Loucy (cell line): ENCODE measurements at regions not wholly inside any gene's neighbourhood (a gene's known extent, or its start where the extent isn't known, plus 50 kb on each side); places are given as distances from the start of the nearest gene placed in this dataset.

Experiments used
- EZH2phosphoT487 ChIP-seq: fragments of 200-600 bp; IDR thresholded peaks from 2 replicates; pipeline ENCODE4 v1.6.1; 2018; ENCODE audit warnings: antibody characterized with exemption, mild to moderate bottlenecking, moderate library complexity, borderline replicate concordance
- TF ChIP-seq, protein P1 (sequence below): fragments of 200-600 bp; sonication (generic); conservative IDR thresholded peaks from 2 replicates; pipeline ENCODE4 v1.5.1; 2014; ENCODE audit warnings: mild to moderate bottlenecking, antibody characterized with exemption, low read length

DNA sequence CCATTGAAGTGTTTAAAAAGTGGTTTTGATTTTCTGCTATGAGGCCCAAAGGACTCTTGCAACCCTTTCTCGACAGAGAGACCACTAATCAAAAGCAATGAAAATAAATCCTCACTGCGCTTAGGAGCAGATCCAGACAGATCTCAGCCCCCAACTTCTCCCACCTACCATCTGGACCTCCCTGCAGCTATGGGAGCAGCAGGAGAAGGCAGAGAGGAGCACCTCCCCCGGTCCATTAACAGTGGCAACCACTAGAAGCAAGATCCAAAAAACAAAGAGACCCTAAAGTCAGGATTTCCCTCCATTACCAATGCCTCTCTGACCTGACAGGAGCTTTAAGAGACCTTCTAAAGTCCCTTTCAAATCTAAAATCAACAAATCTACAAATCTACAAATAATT is 99.0 kb upstream of the LSM8 start:
- TF ChIP-seq, protein P1, sequence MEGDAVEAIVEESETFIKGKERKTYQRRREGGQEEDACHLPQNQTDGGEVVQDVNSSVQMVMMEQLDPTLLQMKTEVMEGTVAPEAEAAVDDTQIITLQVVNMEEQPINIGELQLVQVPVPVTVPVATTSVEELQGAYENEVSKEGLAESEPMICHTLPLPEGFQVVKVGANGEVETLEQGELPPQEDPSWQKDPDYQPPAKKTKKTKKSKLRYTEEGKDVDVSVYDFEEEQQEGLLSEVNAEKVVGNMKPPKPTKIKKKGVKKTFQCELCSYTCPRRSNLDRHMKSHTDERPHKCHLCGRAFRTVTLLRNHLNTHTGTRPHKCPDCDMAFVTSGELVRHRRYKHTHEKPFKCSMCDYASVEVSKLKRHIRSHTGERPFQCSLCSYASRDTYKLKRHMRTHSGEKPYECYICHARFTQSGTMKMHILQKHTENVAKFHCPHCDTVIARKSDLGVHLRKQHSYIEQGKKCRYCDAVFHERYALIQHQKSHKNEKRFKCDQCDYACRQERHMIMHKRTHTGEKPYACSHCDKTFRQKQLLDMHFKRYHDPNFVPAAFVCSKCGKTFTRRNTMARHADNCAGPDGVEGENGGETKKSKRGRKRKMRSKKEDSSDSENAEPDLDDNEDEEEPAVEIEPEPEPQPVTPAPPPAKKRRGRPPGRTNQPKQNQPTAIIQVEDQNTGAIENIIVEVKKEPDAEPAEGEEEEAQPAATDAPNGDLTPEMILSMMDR: no peak
- TF ChIP-seq EZH2phosphoT487: no peak
